ENCODE measurements at regions not wholly inside any gene's neighbourhood (a gene's known extent, or its start where the extent isn't known, plus 50 kb on each side); places are given as distances from the start of the nearest gene placed in this dataset.

DNA sequence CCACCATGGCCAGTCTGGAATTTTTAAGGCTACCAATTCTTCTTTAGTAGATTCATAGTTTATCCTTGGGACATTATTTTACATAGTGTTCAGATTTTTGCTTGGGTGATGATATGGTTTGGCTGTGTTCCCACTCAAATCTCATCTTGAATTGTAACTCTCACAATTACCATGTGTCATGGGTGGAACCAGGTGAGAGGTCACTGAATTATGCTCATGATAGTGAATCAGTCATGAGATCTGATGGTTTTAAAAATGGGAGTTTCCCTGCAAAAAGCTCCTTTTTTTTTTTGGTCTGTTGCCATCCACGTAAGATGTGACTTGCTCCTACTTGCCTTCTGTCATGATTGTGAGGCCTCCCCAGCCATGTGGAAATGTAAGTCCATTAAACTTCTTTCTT, 163.9 kb downstream of the GABRG2 start:
- Histone ChIP-seq H3K4me1 (no peaks in the 10 kb centered on the region), H3K27me3 (no peaks in the 10 kb centered on the region), H3K36me3 (no peaks in the 10 kb centered on the region), H3K4me3 (no peak overlapping the region), H3K27ac (no peak overlapping the region), H3K9me3 (no peaks in the 10 kb centered on the region)
- TF ChIP-seq, protein P1, sequence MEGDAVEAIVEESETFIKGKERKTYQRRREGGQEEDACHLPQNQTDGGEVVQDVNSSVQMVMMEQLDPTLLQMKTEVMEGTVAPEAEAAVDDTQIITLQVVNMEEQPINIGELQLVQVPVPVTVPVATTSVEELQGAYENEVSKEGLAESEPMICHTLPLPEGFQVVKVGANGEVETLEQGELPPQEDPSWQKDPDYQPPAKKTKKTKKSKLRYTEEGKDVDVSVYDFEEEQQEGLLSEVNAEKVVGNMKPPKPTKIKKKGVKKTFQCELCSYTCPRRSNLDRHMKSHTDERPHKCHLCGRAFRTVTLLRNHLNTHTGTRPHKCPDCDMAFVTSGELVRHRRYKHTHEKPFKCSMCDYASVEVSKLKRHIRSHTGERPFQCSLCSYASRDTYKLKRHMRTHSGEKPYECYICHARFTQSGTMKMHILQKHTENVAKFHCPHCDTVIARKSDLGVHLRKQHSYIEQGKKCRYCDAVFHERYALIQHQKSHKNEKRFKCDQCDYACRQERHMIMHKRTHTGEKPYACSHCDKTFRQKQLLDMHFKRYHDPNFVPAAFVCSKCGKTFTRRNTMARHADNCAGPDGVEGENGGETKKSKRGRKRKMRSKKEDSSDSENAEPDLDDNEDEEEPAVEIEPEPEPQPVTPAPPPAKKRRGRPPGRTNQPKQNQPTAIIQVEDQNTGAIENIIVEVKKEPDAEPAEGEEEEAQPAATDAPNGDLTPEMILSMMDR (IDR thresholded peaks at IDR 0.05): no peak
- no peak for DNase-seq

DNA sequence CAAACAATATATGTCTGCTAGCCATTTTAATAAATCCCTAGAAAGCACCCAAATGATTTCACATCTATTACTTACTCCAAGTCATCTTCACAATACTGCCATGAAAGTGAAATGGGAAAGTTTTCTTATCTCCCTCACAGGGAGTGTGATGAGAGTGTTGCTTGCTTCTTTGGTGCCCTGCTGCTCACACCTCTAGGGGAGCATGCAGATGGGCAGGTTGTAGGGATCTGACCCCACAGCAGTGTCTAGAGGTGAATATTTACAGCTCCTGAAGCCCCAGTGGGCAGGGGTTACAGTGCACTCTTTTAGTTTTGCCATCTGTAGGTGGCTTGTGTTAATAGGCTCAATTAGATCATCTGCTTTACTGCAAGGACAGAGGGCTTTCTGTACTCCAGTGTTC, 173.2 kb downstream of the GABRG2 start:
- TF ChIP-seq, protein P1 (IDR thresholded peaks at IDR 0.05): no peak
- no peak for TF ChIP-seq POLR2A (IDR thresholded peaks at IDR 0.05)
- Histone ChIP-seq H3K9me3 (no peaks in the 10 kb centered on the region), H3K27me3 (no peaks in the 10 kb centered on the region), H3K27ac (no peak overlapping the region), H3K36me3 (no peaks in the 10 kb centered on the region), H3K4me3 (no peak overlapping the region), H3K4me1 (no peaks in the 10 kb centered on the region)
- no peak for DNase-seq

DNA sequence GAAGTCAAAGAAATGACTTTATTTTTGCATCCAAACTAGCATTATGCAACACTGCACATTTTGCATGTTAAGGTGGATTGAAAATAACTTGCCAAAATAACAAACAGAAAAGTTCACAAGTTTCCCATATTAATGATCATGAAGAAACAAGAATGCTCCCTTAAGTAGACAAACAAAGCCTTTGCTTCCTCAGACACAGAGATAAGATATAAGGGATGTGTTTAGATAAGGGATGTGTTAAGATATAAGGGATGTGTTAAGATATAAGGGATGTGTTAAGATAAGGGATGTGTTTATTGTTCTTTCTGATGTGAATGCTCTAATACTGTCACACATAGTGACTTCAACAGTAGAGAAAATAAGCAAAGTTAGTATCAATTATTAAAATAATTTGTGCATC, 174.8 kb downstream of the GABRG2 start:
- H3K27ac ChIP-seq: no peak overlapping the region
- no peaks in the 10 kb centered on the region for H3K36me3 ChIP-seq
- no peaks in the 10 kb centered on the region for H3K4me1 ChIP-seq
- no peaks in the 10 kb centered on the region for H3K27me3 ChIP-seq
- no peak overlapping the region for H3K4me3 ChIP-seq
- no peak for TF ChIP-seq POLR2A (IDR thresholded peaks at IDR 0.05)
- TF ChIP-seq, protein P1 (IDR thresholded peaks at IDR 0.05): no peak
- DNase-seq: no peak
- no peaks in the 10 kb centered on the region for H3K9me3 ChIP-seq

DNA sequence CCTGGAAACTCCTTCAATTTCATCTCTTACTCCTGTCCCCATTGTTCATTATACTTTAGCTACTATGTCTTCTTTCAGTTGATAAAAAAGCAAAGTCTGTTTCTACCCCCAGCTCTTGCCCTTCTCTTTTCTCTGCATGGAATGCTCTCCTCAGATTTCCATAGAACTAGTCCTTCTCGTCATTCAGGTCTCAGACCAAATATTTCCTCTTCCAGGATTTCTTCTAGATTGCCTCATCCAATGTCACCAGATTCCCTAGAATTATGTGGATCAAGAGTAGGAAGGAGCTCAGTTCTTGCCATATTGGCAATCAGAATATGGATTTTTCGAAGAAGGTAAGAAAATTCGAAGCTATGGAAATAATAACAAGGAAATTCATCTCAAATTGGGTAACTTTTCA, 176.1 kb downstream of the GABRG2 start:
- H3K4me1 ChIP-seq: no peaks in the 10 kb centered on the region
- H3K9me3 ChIP-seq: no peaks in the 10 kb centered on the region
- no peak for TF ChIP-seq POLR2A (IDR thresholded peaks at IDR 0.05)
- TF ChIP-seq, protein P1 (IDR thresholded peaks at IDR 0.05): no peak
- no peak overlapping the region for H3K27ac ChIP-seq
- no peak overlapping the region for H3K4me3 ChIP-seq
- no peaks in the 10 kb centered on the region for H3K27me3 ChIP-seq
- no peaks in the 10 kb centered on the region for H3K36me3 ChIP-seq
- no peak for DNase-seq

DNA sequence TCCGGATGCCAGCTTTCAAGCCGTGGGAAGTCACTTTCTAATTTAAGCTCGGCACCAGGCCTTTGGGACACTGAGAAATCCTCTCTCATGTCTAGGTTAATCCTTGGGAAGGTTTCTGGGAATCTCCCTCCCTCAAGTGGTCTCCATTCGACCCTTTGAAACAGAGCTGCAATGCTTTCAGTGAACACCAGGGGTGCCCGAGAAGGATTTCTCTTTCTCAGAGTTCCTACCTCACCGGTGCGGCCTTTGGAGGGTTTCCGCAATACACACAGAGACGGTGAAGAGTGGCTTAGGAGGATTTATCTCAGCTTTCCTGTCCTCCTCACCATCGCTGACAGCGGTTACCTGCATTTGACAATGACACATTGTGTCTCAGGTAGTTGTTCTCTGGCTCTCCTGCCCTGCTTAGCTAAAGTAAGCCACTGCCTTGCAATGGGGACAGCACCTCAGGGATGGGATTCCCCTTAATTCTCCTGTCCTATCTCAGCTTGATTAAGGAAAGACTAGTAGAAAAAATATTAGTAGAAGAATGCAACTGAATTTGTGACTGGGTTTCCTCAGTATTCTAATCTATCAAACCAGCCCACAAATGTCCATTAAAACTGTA, 180.6 kb downstream of the GABRG2 start:
- Histone ChIP-seq H3K27me3 (no peaks in the 10 kb centered on the region), H3K9me3 (no peaks in the 10 kb centered on the region), H3K27ac (no peak overlapping the region), H3K4me3 (no peak overlapping the region), H3K4me1 (no peaks in the 10 kb centered on the region), H3K36me3 (no peaks in the 10 kb centered on the region)
- TF ChIP-seq, protein P1 (IDR thresholded peaks at IDR 0.05): no peak
- DNase-seq: no peak

DNA sequence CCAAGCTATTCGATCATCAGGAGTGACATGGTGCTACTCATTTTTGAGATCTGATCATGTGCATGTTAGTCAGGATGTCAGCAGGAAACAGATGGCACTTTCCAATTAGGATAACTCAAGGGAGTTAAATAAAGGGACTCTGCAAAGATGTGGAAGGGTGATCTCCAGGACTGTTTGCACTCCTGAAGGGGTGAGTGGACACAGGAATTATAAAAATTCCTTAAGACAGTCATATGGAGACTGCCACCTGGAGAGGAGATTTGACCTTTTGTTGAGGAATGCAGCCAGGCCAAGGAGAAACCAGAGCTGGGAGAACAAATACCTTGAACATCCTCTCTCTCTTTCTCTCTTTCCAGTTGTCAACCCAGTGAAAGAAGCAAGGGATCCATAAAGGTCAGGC, 189.1 kb downstream of the GABRG2 start:
- Histone ChIP-seq H3K36me3 (no peaks in the 10 kb centered on the region), H3K4me3 (no peak overlapping the region), H3K27ac (no peak overlapping the region), H3K9me3 (no peaks in the 10 kb centered on the region), H3K4me1 (no peaks in the 10 kb centered on the region), H3K27me3 (no peaks in the 10 kb centered on the region)
- no peak for DNase-seq
- TF ChIP-seq, protein P1 (IDR thresholded peaks at IDR 0.05): no peak
- no peak for TF ChIP-seq POLR2A (IDR thresholded peaks at IDR 0.05)
